Endothelial cell of umbilical vein (primary cell): ENCODE measurements at regions not wholly inside any gene's neighbourhood (a gene's known extent, or its start where the extent isn't known, plus 50 kb on each side); places are given as distances from the start of the nearest gene placed in this dataset.

Experiments
- BruUV-seq: library from RNA; stranded (reverse); fragments of 400-500 nt; replicated peaks from 2 replicates; lab custom pipeline; 2021; lab: Mats Ljungman, UMichigan
- CTCF ChIA-PET: fragments of 300-600, 350-600 bp; sonication (Branson Sonifier 250); formaldehyde crosslinking; loops from one replicate; lab custom pipeline; 2021; ENCODE audit warnings: antibody characterized with exemption, inconsistent platforms; lab: Charles Lee
- POLR2A ChIA-PET: fragments of 300-600, 350-600 bp; sonication (Branson Sonifier 250); formaldehyde crosslinking; loops from one replicate; lab custom pipeline; 2021; ENCODE audit warnings: antibody characterized with exemption, inconsistent platforms; lab: Charles Lee
- DNase-seq: peaks from one replicate; pipeline ENCODE4 v3.0.0-alpha.2; 2011; ENCODE audit warnings: low read depth, low spot score
- FAIRE-seq: peaks from 2 replicates; lab custom pipeline; 2011; peaks lifted over from hg19 to GRCh38; lab: Jason Lieb, UNC
- H2AFZ ChIP-seq: 2 replicates; pipeline ENCODE4 v1.6.0; 2012; ENCODE audit warnings: low read depth, low read length, control low read depth, inconsistent platforms
- H3K27ac ChIP-seq: 2 replicates; pipeline ENCODE4 v1.5.1; 2011; ENCODE audit warnings: low read depth, mild to moderate bottlenecking, control low read depth, low read length, moderate library complexity; ENCODE audit not compliant: insufficient read depth
- H3K27me3 ChIP-seq, 2 experiments: 2 replicates each; pipeline versions ENCODE4 v1.6.0 to v1.6.1; 2011; ENCODE audit warnings: low read length in 2 of 2, mixed read lengths in 1 of 2; ENCODE audit not compliant: control insufficient read depth in 2 of 2, insufficient read depth in 2 of 2
- H3K36me3 ChIP-seq, 2 experiments: 2 replicates in 1 of 2; 3 replicates in 1 of 2; pipeline ENCODE4 v1.5.1; 2011; ENCODE audit warnings: low read length in 2 of 2, mild to moderate bottlenecking in 1 of 2, moderate library complexity in 1 of 2; ENCODE audit not compliant: control insufficient read depth in 2 of 2, insufficient read depth in 2 of 2; ENCODE audit errors: extremely low read depth in 1 of 2
- H3K4me1 ChIP-seq: 3 replicates; pipeline ENCODE4 v1.5.1; 2011; ENCODE audit warnings: mild to moderate bottlenecking, low read length; ENCODE audit not compliant: control insufficient read depth, insufficient read depth; ENCODE audit errors: extremely low read depth
- H3K4me2 ChIP-seq: 2 replicates; pipeline ENCODE4 v1.6.1; 2011; ENCODE audit warnings: low read length, control low read depth, mixed read lengths; ENCODE audit not compliant: insufficient read depth
- H3K4me3 ChIP-seq, 3 experiments: fragments of 200-600 bp in 1 of 3; sonication (generic), shearing (Covaris generic) in 1 of 3; replicated peaks in 1 of 3; 2 replicates each; pipeline ENCODE4 v1.5.1; 2011 to 2016; ENCODE audit warnings: control low read depth in 3 of 3, low read length in 3 of 3, mild to moderate bottlenecking in 2 of 3, inconsistent platforms in 1 of 3, low read depth in 1 of 3, moderate library complexity in 1 of 3; ENCODE audit not compliant: insufficient read depth in 1 of 3
- H3K79me2 ChIP-seq: 2 replicates; pipeline ENCODE4 v1.6.0; 2012; ENCODE audit warnings: low read length, inconsistent platforms; ENCODE audit not compliant: control insufficient read depth, insufficient read depth
- H3K9ac ChIP-seq: replicated peaks from 2 replicates; pipeline ENCODE3; 2011; ENCODE audit warnings: low read length, control low read depth; ENCODE audit not compliant: insufficient read depth; ENCODE audit errors: extremely low read depth
- H3K9me1 ChIP-seq: replicated peaks from 3 replicates; pipeline ENCODE4 v1.6.0; 2011; ENCODE audit warnings: mild to moderate bottlenecking, low read length; ENCODE audit not compliant: control insufficient read depth, insufficient read depth; ENCODE audit errors: extremely low read depth
- H3K9me3 ChIP-seq: replicated peaks from 2 replicates; pipeline ENCODE4 v1.5.1; 2012; ENCODE audit warnings: low read length, inconsistent platforms; ENCODE audit not compliant: control insufficient read depth, insufficient read depth
- H4K20me1 ChIP-seq: replicated peaks from 2 replicates; pipeline ENCODE3; 2011; ENCODE audit warnings: mild to moderate bottlenecking, low read length; ENCODE audit not compliant: control insufficient read depth, insufficient read depth; ENCODE audit errors: extremely low read depth
- EZH2 ChIP-seq: IDR thresholded peaks from 2 replicates; pipeline ENCODE4 v1.6.1; 2012; ENCODE audit warnings: borderline replicate concordance, low read depth, mild to moderate bottlenecking, moderate library complexity, low read length, inconsistent platforms; ENCODE audit not compliant: severe bottlenecking
- FOS ChIP-seq: IDR thresholded peaks from 2 replicates; pipeline ENCODE4 v1.6.1; 2011; ENCODE audit warnings: mild to moderate bottlenecking, low read length, moderate library complexity, borderline replicate concordance; ENCODE audit not compliant: insufficient read depth
- GATA2 ChIP-seq: IDR thresholded peaks from 2 replicates; pipeline ENCODE4 v1.7.0; 2011; ENCODE audit warnings: low read depth, mild to moderate bottlenecking, moderate library complexity, mixed read lengths, low read length; ENCODE audit not compliant: insufficient read length, insufficient read depth
- JUN ChIP-seq: IDR thresholded peaks from 2 replicates; pipeline ENCODE4 v1.6.1; 2011; ENCODE audit warnings: borderline replicate concordance, low read depth; ENCODE audit not compliant: insufficient read length, insufficient read depth
- MYC ChIP-seq: IDR thresholded peaks from one replicate; pipeline ENCODE4 v1.6.1; 2011; ENCODE audit warnings: mild to moderate bottlenecking, low read depth, low read length
- POLR2A ChIP-seq: IDR thresholded peaks from 2 replicates; pipeline ENCODE4 v1.6.1; 2012; ENCODE audit warnings: low read depth, mild to moderate bottlenecking, control low read depth, low read length
- POLR2AphosphoS5 ChIP-seq: IDR thresholded peaks from 2 replicates; pipeline ENCODE4 v1.6.1; 2012; ENCODE audit warnings: low read depth, mild to moderate bottlenecking, control low read depth, low read length, moderate library complexity; ENCODE audit not compliant: insufficient read depth
- dilution Hi-C: fragments of 300-500 bp; cut with MboI; formaldehyde crosslinking; loops from one replicate; pipeline ENCODE4 v1.15.0; 2019; ENCODE audit warnings: low sequenced_read_pairs; ENCODE audit not compliant: extremely low pct_ligation_motif_present
- intact Hi-C: fragments of 100-400 bp; cut with micrococcal nuclease; formaldehyde crosslinking; loops from one replicate; pipeline ENCODE4 v1.10.0; 2022
- TF ChIP-seq, protein P1 (sequence below): IDR thresholded peaks from 2 replicates; pipeline ENCODE4 v1.6.1; 2011; ENCODE audit not compliant: insufficient read depth, insufficient read length
- TF ChIP-seq, protein P2 (sequence below), 2 donors: IDR thresholded peaks; 1 replicate in 1 of 2; 2 replicates in 1 of 2; pipeline ENCODE4 v1.5.1; 2011; ENCODE audit warnings: low read length in 2 of 2, mild to moderate bottlenecking in 2 of 2, moderate library complexity in 2 of 2, control low read depth in 1 of 2, inconsistent platforms in 1 of 2, low read depth in 1 of 2; ENCODE audit not compliant: insufficient read depth in 1 of 2; ENCODE audit errors: extremely low read depth in 1 of 2

GRCh38 chr7:138292951-138293350 lies 167.1 kb upstream of the TRIM24 start:
- dilution Hi-C loops (no loop called here), intact Hi-C loops (no loop called here)
- Histone ChIP-seq H3K79me2 (no peaks in the 10 kb centered on the region), H3K27ac (no peak overlapping the region), H3K36me3 (no peaks in the 10 kb centered on the region), H4K20me1 (no peaks in the 10 kb centered on the region), H2AFZ (no peak overlapping the region), H3K9me1 (no peaks in the 10 kb centered on the region), H3K4me3 (no peak overlapping the region), H3K27me3 (no peaks in the 10 kb centered on the region), H3K9me3 (no peaks in the 10 kb centered on the region), H3K9ac (no peak overlapping the region), H3K4me2 (no peak overlapping the region), H3K4me1 (peaks cover 3% of the 10 kb centered on the region)
- ChIA-PET CTCF (interaction anchor here (1.3 kb wide), 1 partner anchor 446 kb away, joined by 3 read pairs; no protein-coding TSS in a partner anchor), POLR2A (no interaction called here)
- BruUV-seq = no TSS peak
- FAIRE-seq (no peak), DNase-seq (no peak)
- TF ChIP-seq GATA2 = no peak
- TF ChIP-seq EZH2 = no peak
- TF ChIP-seq POLR2AphosphoS5 = no peak
- TF ChIP-seq MYC = no peak
- TF ChIP-seq, protein P1, sequence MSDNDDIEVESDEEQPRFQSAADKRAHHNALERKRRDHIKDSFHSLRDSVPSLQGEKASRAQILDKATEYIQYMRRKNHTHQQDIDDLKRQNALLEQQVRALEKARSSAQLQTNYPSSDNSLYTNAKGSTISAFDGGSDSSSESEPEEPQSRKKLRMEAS = no peak
- no peak for TF ChIP-seq FOS
- TF ChIP-seq, protein P2, sequence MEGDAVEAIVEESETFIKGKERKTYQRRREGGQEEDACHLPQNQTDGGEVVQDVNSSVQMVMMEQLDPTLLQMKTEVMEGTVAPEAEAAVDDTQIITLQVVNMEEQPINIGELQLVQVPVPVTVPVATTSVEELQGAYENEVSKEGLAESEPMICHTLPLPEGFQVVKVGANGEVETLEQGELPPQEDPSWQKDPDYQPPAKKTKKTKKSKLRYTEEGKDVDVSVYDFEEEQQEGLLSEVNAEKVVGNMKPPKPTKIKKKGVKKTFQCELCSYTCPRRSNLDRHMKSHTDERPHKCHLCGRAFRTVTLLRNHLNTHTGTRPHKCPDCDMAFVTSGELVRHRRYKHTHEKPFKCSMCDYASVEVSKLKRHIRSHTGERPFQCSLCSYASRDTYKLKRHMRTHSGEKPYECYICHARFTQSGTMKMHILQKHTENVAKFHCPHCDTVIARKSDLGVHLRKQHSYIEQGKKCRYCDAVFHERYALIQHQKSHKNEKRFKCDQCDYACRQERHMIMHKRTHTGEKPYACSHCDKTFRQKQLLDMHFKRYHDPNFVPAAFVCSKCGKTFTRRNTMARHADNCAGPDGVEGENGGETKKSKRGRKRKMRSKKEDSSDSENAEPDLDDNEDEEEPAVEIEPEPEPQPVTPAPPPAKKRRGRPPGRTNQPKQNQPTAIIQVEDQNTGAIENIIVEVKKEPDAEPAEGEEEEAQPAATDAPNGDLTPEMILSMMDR (IDR thresholded peaks at IDR 0.05; ENCODE audit: extremely low read depth in 1 of 2, insufficient read depth in 1 of 2, low read depth in 1 of 2, low read length in 2 of 2) = no peak
- TF ChIP-seq POLR2A = no peak
- no peak for TF ChIP-seq JUN
